Osteoblast (primary cell): ENCODE measurements at regions not wholly inside any gene's neighbourhood (a gene's known extent, or its start where the extent isn't known, plus 50 kb on each side); places are given as distances from the start of the nearest gene placed in this dataset.

Experiments used
- DNase-seq: peaks from one replicate; pipeline ENCODE4 v3.0.0; 2011; ENCODE audit warnings: low spot score, mixed read lengths; ENCODE audit not compliant: insufficient read length; ENCODE audit errors: missing footprints
- H2AFZ ChIP-seq: 2 replicates; pipeline ENCODE4 v1.6.0; 2011; ENCODE audit warnings: mild to moderate bottlenecking, low read length
- H3K27ac ChIP-seq: 2 replicates; pipeline ENCODE4 v1.5.1; 2011; ENCODE audit warnings: mild to moderate bottlenecking, low read depth, low read length, moderate library complexity
- H3K27me3 ChIP-seq: 2 replicates; pipeline ENCODE4 v1.6.0; 2012; ENCODE audit warnings: mild to moderate bottlenecking, control low read depth, inconsistent platforms, low read length, moderate library complexity; ENCODE audit not compliant: insufficient read depth
- H3K36me3 ChIP-seq: 2 replicates; pipeline ENCODE4 v1.5.1; 2011; ENCODE audit warnings: mild to moderate bottlenecking, low read length, control low read depth, moderate library complexity; ENCODE audit not compliant: insufficient read depth
- H3K4me1 ChIP-seq: 2 replicates; pipeline ENCODE4 v1.5.1; 2011; ENCODE audit warnings: mild to moderate bottlenecking, low read length, control low read depth, moderate library complexity; ENCODE audit not compliant: insufficient read depth
- H3K4me2 ChIP-seq: 2 replicates; pipeline ENCODE4 v1.6.0; 2011; ENCODE audit warnings: mild to moderate bottlenecking, low read length; ENCODE audit not compliant: insufficient read depth
- H3K4me3 ChIP-seq: fragments of 200-600 bp; sonication (generic); 3 replicates; pipeline ENCODE4 v1.5.1; 2012; ENCODE audit warnings: mild to moderate bottlenecking, low read length, inconsistent platforms; ENCODE audit not compliant: insufficient read depth
- H3K79me2 ChIP-seq: 2 replicates; pipeline ENCODE4 v1.6.0; 2012; ENCODE audit warnings: mild to moderate bottlenecking, low read length, control low read depth, inconsistent platforms; ENCODE audit not compliant: insufficient read depth
- H3K9me3 ChIP-seq: 2 replicates; pipeline ENCODE4 v1.5.1; 2011; ENCODE audit warnings: low read depth, low read length, control low read depth
- H4K20me1 ChIP-seq: 2 replicates; pipeline ENCODE4 v1.6.0; 2012; ENCODE audit warnings: mild to moderate bottlenecking, low read length, control low read depth; ENCODE audit not compliant: insufficient read depth
- TF ChIP-seq, protein P1 (sequence below): IDR thresholded peaks from 2 replicates; pipeline ENCODE4 v1.5.1; 2011; ENCODE audit warnings: mild to moderate bottlenecking, low read depth, low read length, moderate library complexity; ENCODE audit errors: extremely low read depth

DNA sequence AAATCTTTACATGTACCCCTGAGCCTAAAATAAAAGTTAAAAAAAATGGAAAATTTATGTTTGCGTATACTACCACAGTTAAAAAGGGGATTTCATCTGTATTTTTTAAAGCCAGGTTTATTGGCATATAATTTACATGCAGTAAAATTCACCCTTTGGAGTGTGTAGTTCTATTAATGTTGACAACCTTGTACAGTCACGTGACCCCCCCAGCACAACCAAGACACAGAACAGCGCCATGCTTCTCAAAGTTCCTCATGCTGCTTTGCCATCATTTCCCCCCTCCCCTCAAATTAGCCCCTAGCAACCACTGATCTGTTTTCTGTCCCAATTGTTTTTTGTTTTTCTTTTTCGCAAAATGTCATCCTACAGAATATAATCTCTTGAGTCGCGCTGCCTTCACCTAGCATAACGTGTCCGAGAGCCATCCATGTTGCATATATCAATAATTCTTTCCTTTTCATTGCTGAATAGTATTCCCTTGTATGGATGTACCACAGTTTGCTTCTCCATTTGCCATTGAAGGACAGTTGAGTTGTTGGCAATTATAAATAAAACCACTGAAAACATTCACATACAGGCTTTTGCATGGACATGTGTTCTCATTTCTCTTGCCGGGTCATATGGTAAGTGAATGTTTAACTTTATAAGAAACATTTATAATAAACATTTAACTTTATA lies 105.3 kb downstream of the LHX2 start:
- H3K27ac ChIP-seq = no peak overlapping the region
- H3K4me3 ChIP-seq = no peak overlapping the region
- no peaks in the 10 kb centered on the region for H3K4me1 ChIP-seq
- H3K79me2 ChIP-seq = no peaks in the 10 kb centered on the region
- no peaks in the 10 kb centered on the region for H4K20me1 ChIP-seq
- TF ChIP-seq, protein P1, sequence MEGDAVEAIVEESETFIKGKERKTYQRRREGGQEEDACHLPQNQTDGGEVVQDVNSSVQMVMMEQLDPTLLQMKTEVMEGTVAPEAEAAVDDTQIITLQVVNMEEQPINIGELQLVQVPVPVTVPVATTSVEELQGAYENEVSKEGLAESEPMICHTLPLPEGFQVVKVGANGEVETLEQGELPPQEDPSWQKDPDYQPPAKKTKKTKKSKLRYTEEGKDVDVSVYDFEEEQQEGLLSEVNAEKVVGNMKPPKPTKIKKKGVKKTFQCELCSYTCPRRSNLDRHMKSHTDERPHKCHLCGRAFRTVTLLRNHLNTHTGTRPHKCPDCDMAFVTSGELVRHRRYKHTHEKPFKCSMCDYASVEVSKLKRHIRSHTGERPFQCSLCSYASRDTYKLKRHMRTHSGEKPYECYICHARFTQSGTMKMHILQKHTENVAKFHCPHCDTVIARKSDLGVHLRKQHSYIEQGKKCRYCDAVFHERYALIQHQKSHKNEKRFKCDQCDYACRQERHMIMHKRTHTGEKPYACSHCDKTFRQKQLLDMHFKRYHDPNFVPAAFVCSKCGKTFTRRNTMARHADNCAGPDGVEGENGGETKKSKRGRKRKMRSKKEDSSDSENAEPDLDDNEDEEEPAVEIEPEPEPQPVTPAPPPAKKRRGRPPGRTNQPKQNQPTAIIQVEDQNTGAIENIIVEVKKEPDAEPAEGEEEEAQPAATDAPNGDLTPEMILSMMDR = no peak
- peaks cover 26% of the 10 kb centered on the region for H3K27me3 ChIP-seq
- H3K36me3 ChIP-seq = no peaks in the 10 kb centered on the region
- no peak overlapping the region for H3K4me2 ChIP-seq
- DNase-seq = no peak
- H2AFZ ChIP-seq = no peak overlapping the region
- H3K9me3 ChIP-seq = no peaks in the 10 kb centered on the region

DNA sequence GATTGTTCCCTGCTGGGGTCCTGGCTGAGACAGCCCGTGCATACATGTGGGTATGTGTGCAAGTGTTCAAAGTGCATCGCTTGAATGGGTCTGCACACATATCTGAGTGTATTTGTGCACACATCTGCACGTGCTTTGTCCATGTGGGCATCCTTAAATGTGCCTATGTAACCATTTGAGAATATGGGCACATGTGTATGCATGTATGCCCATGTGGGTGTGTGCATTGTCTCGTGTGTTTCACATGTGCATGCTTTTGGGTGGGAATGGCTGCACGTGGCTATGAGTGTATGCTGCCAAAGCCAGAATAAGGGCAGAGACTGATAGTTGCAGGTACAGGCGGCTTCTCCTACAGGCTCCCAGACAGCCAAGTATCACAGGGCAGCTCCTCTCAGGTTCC lies 107.3 kb downstream of the LHX2 start:
- no peak overlapping the region for H3K4me3 ChIP-seq
- no peaks in the 10 kb centered on the region for H3K36me3 ChIP-seq
- peaks cover 22% of the 10 kb centered on the region for H3K27me3 ChIP-seq
- H4K20me1 ChIP-seq = no peaks in the 10 kb centered on the region
- H3K79me2 ChIP-seq = no peaks in the 10 kb centered on the region
- no peak for DNase-seq
- H2AFZ ChIP-seq = no peak overlapping the region
- H3K4me1 ChIP-seq = no peaks in the 10 kb centered on the region
- H3K9me3 ChIP-seq = no peaks in the 10 kb centered on the region
- no peak overlapping the region for H3K4me2 ChIP-seq
- no peak overlapping the region for H3K27ac ChIP-seq
- TF ChIP-seq, protein P1 = no peak

DNA sequence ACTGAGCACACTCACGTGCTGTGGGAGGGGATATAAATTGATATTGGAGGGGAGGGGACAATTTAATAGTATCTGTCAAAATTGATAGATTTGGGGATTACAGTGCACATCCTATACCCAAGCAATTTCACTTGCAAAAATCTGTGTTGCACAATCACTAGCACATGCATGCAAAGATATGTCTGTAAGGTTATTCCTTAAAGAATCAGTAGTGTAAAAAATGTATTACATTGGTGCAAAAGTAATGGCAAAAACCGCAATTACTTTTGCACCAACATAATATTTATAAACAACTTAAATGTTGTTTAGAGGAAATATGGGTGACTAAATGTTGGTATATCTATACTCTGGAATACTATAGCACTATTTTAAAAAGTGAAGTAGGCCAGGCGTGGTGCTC lies 108.7 kb downstream of the LHX2 start:
- H4K20me1 ChIP-seq = no peaks in the 10 kb centered on the region

DNA sequence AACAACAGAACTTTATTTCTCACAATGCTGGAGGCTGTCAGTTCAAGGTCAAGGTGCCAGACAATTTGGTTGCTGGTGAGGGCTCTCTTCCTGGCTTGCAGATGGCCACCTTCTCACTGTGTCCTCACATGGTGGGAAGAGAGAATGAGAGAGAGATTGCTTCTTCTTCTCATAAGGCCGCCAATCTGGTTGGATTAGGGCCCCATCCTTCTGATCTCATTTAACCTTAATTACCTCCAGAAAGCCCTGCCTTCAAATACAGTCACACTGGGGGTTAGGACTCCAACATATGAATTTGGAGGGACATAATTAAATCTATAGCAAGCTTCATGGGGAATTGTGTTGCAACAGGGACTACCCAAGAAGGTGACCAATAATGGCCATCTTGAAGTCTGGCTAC lies 110.2 kb downstream of the LHX2 start:
- Histone ChIP-seq H3K9me3 (no peaks in the 10 kb centered on the region), H3K36me3 (no peaks in the 10 kb centered on the region), H4K20me1 (no peaks in the 10 kb centered on the region), H3K4me1 (no peaks in the 10 kb centered on the region), H3K4me2 (no peak overlapping the region), H3K79me2 (no peaks in the 10 kb centered on the region), H2AFZ (no peak overlapping the region), H3K27ac (no peak overlapping the region), H3K27me3 (peaks cover 13% of the 10 kb centered on the region), H3K4me3 (no peak overlapping the region)
- TF ChIP-seq, protein P1 = no peak
- no peak for DNase-seq

More for the DNA sequence above, 108.7 kb downstream of the LHX2 start:
- no peak for DNase-seq
- Histone ChIP-seq H3K4me2 (no peak overlapping the region), H2AFZ (no peak overlapping the region), H3K4me1 (no peaks in the 10 kb centered on the region), H3K27ac (no peak overlapping the region), H3K4me3 (no peak overlapping the region), H3K9me3 (no peaks in the 10 kb centered on the region), H3K36me3 (no peaks in the 10 kb centered on the region), H3K27me3 (peaks cover 13% of the 10 kb centered on the region), H3K79me2 (no peaks in the 10 kb centered on the region)
- TF ChIP-seq, protein P1 = no peak
